ENCODE measurements at regions not wholly inside any gene's neighbourhood (a gene's known extent, or its start where the extent isn't known, plus 50 kb on each side); places are given as distances from the start of the nearest gene placed in this dataset.

- TF ChIP-seq CTBP1 (IDR thresholded peaks at IDR 0.05; ENCODE audit: borderline replicate concordance) (no peak), KDM1A (IDR thresholded peaks at IDR 0.05) (no peak), CEBPG (CRISPR knock-in tag; IDR thresholded peaks at IDR 0.05) (no peak), CEBPG (tag; conservative IDR thresholded peaks at IDR 0.05 in 1 of 2, IDR thresholded peaks at IDR 0.05 in 1 of 2) (no peak)
Observed at GRCh38 chr3:40745381-40746106, 220.8 kb downstream of the ZNF621 start (continued).

DNA sequence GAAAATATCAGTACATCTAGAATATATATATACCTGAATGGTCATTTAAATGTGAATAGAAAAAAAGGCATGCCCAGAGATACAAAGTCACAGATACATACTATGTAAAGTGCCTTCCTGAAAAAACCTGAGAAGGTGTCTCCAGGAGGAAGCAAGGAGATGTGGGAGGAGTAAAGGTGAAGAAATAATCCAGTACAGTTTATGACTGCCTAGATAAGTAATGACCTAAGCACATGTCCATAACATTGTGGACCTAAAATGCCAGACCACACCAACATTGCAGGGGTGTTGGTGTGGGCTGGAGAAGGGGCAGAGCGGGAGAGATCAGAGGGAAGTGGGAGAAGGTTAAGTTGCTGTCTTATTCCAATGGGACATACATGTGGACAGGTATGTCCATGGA is 226.9 kb downstream of the ZNF621 start:
- 0% methylated on average over 1 of the region's 1 CpG for WGBS (ENCODE audit: insufficient coverage, low coverage, missing lambda C conversion rate)
- CTCF ChIA-PET (ENCODE audit: low intra/inter-chr PET ratio), result no interaction called here
- intact Hi-C loops (cut with micrococcal nuclease), result no loop called here

More for the DNA sequence above, 226.9 kb downstream of the ZNF621 start:
- BruUV-seq (replicated peaks), result no TSS peak
- Histone ChIP-seq H3K27me3 (ENCODE audit: control insufficient read depth in 2 of 2, insufficient read depth in 2 of 2, low read length in 2 of 2) (peaks cover 0 to 12% of the 10 kb centered on the region in 2 experiments; a peak in 1 of 5 replicates), H3K4me1 (replicated peaks in 1 of 2; ENCODE audit: control insufficient read depth in 2 of 2, insufficient read depth in 2 of 2, low read length in 2 of 2) (no peaks in the 10 kb centered on the region), H3K9me1 (ENCODE audit: control insufficient read depth, insufficient read depth, low read length) (no peaks in the 10 kb centered on the region), H3K36me3 (ENCODE audit: control insufficient read depth, insufficient read depth, low read length) (no peaks in the 10 kb centered on the region), H3K4me2 (ENCODE audit: insufficient read depth, low read length) (no peak overlapping the region), H3K27ac (ENCODE audit: extremely low read depth, low read depth, low read length) (no peak overlapping the region), H3K9ac (ENCODE audit: insufficient read depth in 1 of 2, low read depth in 2 of 2, low read length in 2 of 2) (no peak overlapping the region), H3K9me3 (replicated peaks; ENCODE audit: control insufficient read depth, insufficient read depth, low read depth, low read length) (no peaks in the 10 kb centered on the region), H2AFZ (ENCODE audit: low read depth, low read length) (no peak overlapping the region), H3K4me3 (no peak overlapping the region), H4K20me1 (replicated peaks; ENCODE audit: control insufficient read depth, insufficient read depth, low read length) (no peaks in the 10 kb centered on the region), H3K79me2 (ENCODE audit: control insufficient read depth, insufficient read depth, low read length) (no peaks in the 10 kb centered on the region)
- no peak for TF ChIP-seq ZNF354B (CRISPR knock-in tag; IDR thresholded peaks at IDR 0.05)
- no peak for TF ChIP-seq ZNF586 (CRISPR knock-in tag; conservative IDR thresholded peaks at IDR 0.05)
- TF ChIP-seq NR2C2 (CRISPR knock-in tag; IDR thresholded peaks at IDR 0.05), result no peak
- no peak for TF ChIP-seq NR2C2 (tag; IDR thresholded peaks at IDR 0.05)
- TF ChIP-seq NFE2L1 (tag; IDR thresholded peaks at IDR 0.05; ENCODE audit: borderline replicate concordance, low read depth), result no peak
- no peak for TF ChIP-seq SIN3B (IDR thresholded peaks at IDR 0.05; ENCODE audit: low read depth)
- no peak for TF ChIP-seq RFX5 (IDR thresholded peaks at IDR 0.05; ENCODE audit: low read depth, low read length)
- no peak for TF ChIP-seq TEAD1 (CRISPR knock-in tag; IDR thresholded peaks at IDR 0.05)
- TF ChIP-seq DPF2 (IDR thresholded peaks at IDR 0.05), result no peak
- TF ChIP-seq ZNF717 (CRISPR knock-in tag; IDR thresholded peaks at IDR 0.05), result no peak
- TF ChIP-seq ETV5 (CRISPR knock-in tag; IDR thresholded peaks at IDR 0.05; ENCODE audit: low read depth), result no peak
- TF ChIP-seq MIER1 (IDR thresholded peaks at IDR 0.05; ENCODE audit: low read depth), result no peak
- no peak for TF ChIP-seq HDAC2 (IDR thresholded peaks at IDR 0.05)
- DNase-seq (ENCODE audit: extremely low read depth in 1 of 4, low spot score in 3 of 4) (no peak), FAIRE-seq (no peak), ATAC-seq (no peak)
- in situ Hi-C loops (cut with MboI), result no loop called here
- POLR2A ChIA-PET, result interaction anchor here (0.9 kb wide), 1 partner anchor 9 kb away, joined by 3 read pairs; no protein-coding TSS in a partner anchor
